K562 (cell line): ENCODE measurements at regions not wholly inside any gene's neighbourhood (a gene's known extent, or its start where the extent isn't known, plus 50 kb on each side); places are given as distances from the start of the nearest gene placed in this dataset.

ENCODE experiments used
- ATAC-seq: fragments of 200-7000 bp; cut with Tn5 transposase; 3 replicates; pipeline ENCODE4 v1.9.1; 2020; ENCODE audit warnings: moderate library complexity
- BruUV-seq: library from RNA; stranded (reverse); fragments of 400-500 nt; replicated peaks from 2 replicates; lab custom pipeline; 2021; lab: Mats Ljungman, UMichigan
- CTCF ChIA-PET: fragments of 300-600 bp; formaldehyde crosslinking; extraction: SDS; loops from one replicate; lab custom pipeline; 2021; ENCODE audit warnings: low intra/inter-chr PET ratio; lab: Yijun Ruan, JAX
- POLR2A ChIA-PET: fragments of 300-600, 350-650 bp; sonication (Branson Sonifier 250); formaldehyde crosslinking; extraction: SDS; loops from one replicate; lab custom pipeline; 2021; ENCODE audit warnings: antibody characterized with exemption, inconsistent platforms; lab: Yijun Ruan, JAX
- DNase-seq, 4 experiments: peaks; one replicate each; pipeline versions ENCODE4 v3.0.0 to v3.0.0-alpha.2; 2011 to 2018; ENCODE audit warnings: low spot score in 3 of 4, mixed read lengths in 3 of 4; ENCODE audit errors: extremely low read depth in 1 of 4
- FAIRE-seq: peaks from 2 replicates; lab custom pipeline; 2011; peaks lifted over from hg19 to GRCh38; lab: Jason Lieb, UNC
- H2AFZ ChIP-seq: 2 replicates; pipeline ENCODE4 v1.6.0; 2011; ENCODE audit warnings: low read depth, low read length, control low read depth, inconsistent platforms
- H3K27ac ChIP-seq: fragments of 200-600 bp; 3 replicates; pipeline ENCODE4 v1.8.0; 2011; ENCODE audit warnings: low read depth, mild to moderate bottlenecking, control low read depth, inconsistent platforms, low read length, moderate library complexity, mixed read lengths; ENCODE audit errors: extremely low read depth
- H3K27me3 ChIP-seq, 2 experiments: fragments of 300-600 bp in 1 of 2; 2 replicates in 1 of 2; 3 replicates in 1 of 2; pipeline versions ENCODE4 v1.6.0 to v1.8.0; 2011; ENCODE audit warnings: inconsistent platforms in 2 of 2, low read length in 2 of 2, mild to moderate bottlenecking in 1 of 2, mixed read lengths in 1 of 2, moderate library complexity in 1 of 2; ENCODE audit not compliant: control insufficient read depth in 2 of 2, insufficient read depth in 2 of 2
- H3K36me3 ChIP-seq: fragments of 300-600 bp; 3 replicates; pipeline ENCODE4 v1.8.0; 2011; ENCODE audit warnings: mild to moderate bottlenecking, low read length, inconsistent platforms; ENCODE audit not compliant: control insufficient read depth, insufficient read depth
- H3K4me1 ChIP-seq, 2 experiments: fragments of 200-600 bp in 1 of 2; replicated peaks in 1 of 2; 2 replicates in 1 of 2; 3 replicates in 1 of 2; pipeline versions ENCODE4 v1.5.1 to v1.8.0; 2011; ENCODE audit warnings: inconsistent platforms in 2 of 2, low read length in 2 of 2, mild to moderate bottlenecking in 1 of 2, mixed read lengths in 1 of 2, moderate library complexity in 1 of 2; ENCODE audit not compliant: control insufficient read depth in 2 of 2, insufficient read depth in 2 of 2
- H3K4me2 ChIP-seq: 2 replicates; pipeline ENCODE4 v1.6.1; 2011; ENCODE audit warnings: low read length, control low read depth, inconsistent platforms, mixed read lengths; ENCODE audit not compliant: insufficient read depth
- H3K4me3 ChIP-seq: fragments of 200-600 bp; sonication (generic), shearing (Covaris generic); 2 replicates; pipeline ENCODE4 v1.5.1; 2016; ENCODE audit warnings: control low read depth, inconsistent platforms
- H3K79me2 ChIP-seq: fragments of 200-600 bp; 3 replicates; pipeline ENCODE4 v1.8.0; 2011; ENCODE audit warnings: low read length, inconsistent platforms; ENCODE audit not compliant: control insufficient read depth, insufficient read depth
- H3K9ac ChIP-seq, 2 experiments: 2 replicates each; pipeline versions ENCODE4 v1.6.0 to v1.6.1; 2011; ENCODE audit warnings: low read depth in 2 of 2, low read length in 2 of 2, control low read depth in 1 of 2, inconsistent platforms in 1 of 2, mild to moderate bottlenecking in 1 of 2, mixed read lengths in 1 of 2; ENCODE audit not compliant: insufficient read depth in 1 of 2
- H3K9me1 ChIP-seq: one replicate; pipeline ENCODE4 v1.6.0; 2011; ENCODE audit warnings: inconsistent platforms, mild to moderate bottlenecking, low read length, moderate library complexity; ENCODE audit not compliant: control insufficient read depth, insufficient read depth
- H3K9me3 ChIP-seq: replicated peaks from 2 replicates; pipeline ENCODE4 v1.5.1; 2011; ENCODE audit warnings: low read depth, low read length, inconsistent platforms; ENCODE audit not compliant: control insufficient read depth, insufficient read depth
- H4K20me1 ChIP-seq: replicated peaks from 2 replicates; pipeline ENCODE4 v1.6.1; 2011; ENCODE audit warnings: low read length, inconsistent platforms, mixed read lengths; ENCODE audit not compliant: control insufficient read depth, insufficient read depth
- CBX8 ChIP-seq: fragments of 200-600 bp; sonication (generic); IDR thresholded peaks from 2 replicates; pipeline ENCODE4 v1.6.1; 2012; ENCODE audit warnings: borderline replicate concordance, mixed run types, low read depth, mild to moderate bottlenecking, moderate library complexity, mixed read lengths, low read length, control low read depth, inconsistent platforms; ENCODE audit not compliant: poor library complexity, severe bottlenecking; ENCODE audit errors: extremely low read depth
- ESRRA ChIP-seq: fragments of 450-650 bp; IDR thresholded peaks from 2 replicates; pipeline ENCODE4 v1.6.1; 2014; ENCODE audit warnings: low read depth, mild to moderate bottlenecking, moderate library complexity, borderline replicate concordance
- MTA2 ChIP-seq: fragments of 450-650 bp; IDR thresholded peaks from 2 replicates; pipeline ENCODE4 v1.6.1; 2016; ENCODE audit warnings: low read depth
- OTX1 ChIP-seq: fragments of 450-650 bp; formaldehyde crosslinking; IDR thresholded peaks from 2 replicates; pipeline ENCODE4 v1.4.0; 2022; ENCODE audit warnings: mild to moderate bottlenecking
- PURB ChIP-seq: sonication (generic); formaldehyde crosslinking; IDR thresholded peaks from 2 replicates; pipeline ENCODE4 v1.9.0; 2021; ENCODE audit warnings: low read depth, mild to moderate bottlenecking, missing genetic modification reagents
- SETDB1 ChIP-seq: IDR thresholded peaks from one replicate; pipeline ENCODE4 v1.6.1; 2012; ENCODE audit warnings: low read length, control low read depth, inconsistent platforms
- ZNF12 ChIP-seq: sonication (generic); formaldehyde crosslinking; IDR thresholded peaks from 2 replicates; pipeline ENCODE4 v1.4.0; 2020; ENCODE audit warnings: mild to moderate bottlenecking, missing genetic modification reagents
- ZNF780A ChIP-seq: fragments of 250-450 bp; sonication (Bioruptor Pico); IDR thresholded peaks from 2 replicates; pipeline ENCODE4 v1.5.0; 2021; ENCODE audit warnings: mild to moderate bottlenecking
- WGBS: fragments of 100-300 bp; shearing (Covaris generic); methylation state at CpG from one replicate; pipeline ENCODE4 v1.1.6; 2016; ENCODE audit warnings: low coverage, mixed read lengths; ENCODE audit not compliant: insufficient coverage; ENCODE audit errors: missing lambda C conversion rate; 5-methylcytosine and 5-hydroxymethylcytosine counted together
- in situ Hi-C: fragments of 300-500 bp; cut with MboI; formaldehyde crosslinking; loops from 4 replicates; pipeline ENCODE4 v1.15.0; 2018; ENCODE audit warnings: inconsistent platforms, mixed read lengths
- intact Hi-C: fragments of 100-400 bp; cut with micrococcal nuclease; formaldehyde crosslinking; loops from 2 replicates; pipeline ENCODE4 v1.14.2; 2022
- TF ChIP-seq, protein P1 (sequence below): fragments of 450-650 bp; IDR thresholded peaks from 2 replicates; pipeline ENCODE4 v1.6.1; 2016; ENCODE audit warnings: borderline replicate concordance
- TF ChIP-seq, protein P2 (sequence below): fragments of 250-450 bp; sonication (Bioruptor Pico); IDR thresholded peaks from 2 replicates; pipeline ENCODE4 v1.9.0; 2021; ENCODE audit warnings: mild to moderate bottlenecking
- TF ChIP-seq, protein P3 (sequence below), 2 experiments: fragments of 150-350 bp in 1 of 2; IDR thresholded peaks; 2 replicates each; pipeline ENCODE4 v1.6.1; 2012 to 2016; ENCODE audit warnings: low read depth in 2 of 2, low read length in 2 of 2, mild to moderate bottlenecking in 1 of 2, moderate library complexity in 1 of 2

DNA sequence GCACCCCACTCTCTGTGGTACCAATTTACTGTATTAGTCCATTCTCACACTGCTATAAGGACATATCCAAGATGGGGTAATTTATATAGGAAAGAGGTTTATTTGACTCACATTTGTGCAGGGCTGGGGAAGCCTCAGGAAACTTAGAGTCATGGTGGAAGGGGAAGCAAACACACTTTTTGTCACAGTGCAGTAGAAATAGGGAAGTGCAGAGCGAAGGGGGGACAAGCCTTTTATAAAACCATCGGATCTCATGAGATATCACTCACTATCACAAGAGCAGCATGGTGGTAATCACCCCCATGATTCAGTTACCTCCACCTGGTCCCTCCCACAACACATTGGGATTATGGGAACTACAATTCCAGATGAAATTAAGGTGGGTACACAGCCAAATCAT is 766.9 kb upstream of the PCDH10 start:
- Histone ChIP-seq H3K27ac (no peak overlapping the region), H4K20me1 (no peaks in the 10 kb centered on the region), H3K4me1 (no peaks in the 10 kb centered on the region), H3K9me1 (no peaks in the 10 kb centered on the region), H3K27me3 (no peaks in the 10 kb centered on the region), H3K4me2 (no peak overlapping the region), H3K4me3 (no peak overlapping the region), H3K9ac (no peak overlapping the region), H2AFZ (no peak overlapping the region), H3K36me3 (no peaks in the 10 kb centered on the region), H3K9me3 (no peaks in the 10 kb centered on the region), H3K79me2 (no peaks in the 10 kb centered on the region)
- no peak for ATAC-seq
- FAIRE-seq: no peak
- no peak for DNase-seq
- ChIA-PET CTCF (no interaction called here), POLR2A (no interaction called here)
- intact Hi-C loops (no loop called here), in situ Hi-C loops (no loop called here)
- BruUV-seq: no TSS peak
- no peak for TF ChIP-seq ZNF780A
- no peak for TF ChIP-seq ZNF12
- no peak for TF ChIP-seq PURB (CRISPR knock-in tag)
- TF ChIP-seq SETDB1: no peak
- TF ChIP-seq, protein P1, sequence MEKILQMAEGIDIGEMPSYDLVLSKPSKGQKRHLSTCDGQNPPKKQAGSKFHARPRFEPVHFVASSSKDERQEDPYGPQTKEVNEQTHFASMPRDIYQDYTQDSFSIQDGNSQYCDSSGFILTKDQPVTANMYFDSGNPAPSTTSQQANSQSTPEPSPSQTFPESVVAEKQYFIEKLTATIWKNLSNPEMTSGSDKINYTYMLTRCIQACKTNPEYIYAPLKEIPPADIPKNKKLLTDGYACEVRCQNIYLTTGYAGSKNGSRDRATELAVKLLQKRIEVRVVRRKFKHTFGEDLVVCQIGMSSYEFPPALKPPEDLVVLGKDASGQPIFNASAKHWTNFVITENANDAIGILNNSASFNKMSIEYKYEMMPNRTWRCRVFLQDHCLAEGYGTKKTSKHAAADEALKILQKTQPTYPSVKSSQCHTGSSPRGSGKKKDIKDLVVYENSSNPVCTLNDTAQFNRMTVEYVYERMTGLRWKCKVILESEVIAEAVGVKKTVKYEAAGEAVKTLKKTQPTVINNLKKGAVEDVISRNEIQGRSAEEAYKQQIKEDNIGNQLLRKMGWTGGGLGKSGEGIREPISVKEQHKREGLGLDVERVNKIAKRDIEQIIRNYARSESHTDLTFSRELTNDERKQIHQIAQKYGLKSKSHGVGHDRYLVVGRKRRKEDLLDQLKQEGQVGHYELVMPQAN: no peak
- TF ChIP-seq CBX8: no peak
- TF ChIP-seq MTA2: no peak
- TF ChIP-seq, protein P2, sequence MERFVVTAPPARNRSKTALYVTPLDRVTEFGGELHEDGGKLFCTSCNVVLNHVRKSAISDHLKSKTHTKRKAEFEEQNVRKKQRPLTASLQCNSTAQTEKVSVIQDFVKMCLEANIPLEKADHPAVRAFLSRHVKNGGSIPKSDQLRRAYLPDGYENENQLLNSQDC (CRISPR knock-in tag): no peak
- TF ChIP-seq, protein P3, sequence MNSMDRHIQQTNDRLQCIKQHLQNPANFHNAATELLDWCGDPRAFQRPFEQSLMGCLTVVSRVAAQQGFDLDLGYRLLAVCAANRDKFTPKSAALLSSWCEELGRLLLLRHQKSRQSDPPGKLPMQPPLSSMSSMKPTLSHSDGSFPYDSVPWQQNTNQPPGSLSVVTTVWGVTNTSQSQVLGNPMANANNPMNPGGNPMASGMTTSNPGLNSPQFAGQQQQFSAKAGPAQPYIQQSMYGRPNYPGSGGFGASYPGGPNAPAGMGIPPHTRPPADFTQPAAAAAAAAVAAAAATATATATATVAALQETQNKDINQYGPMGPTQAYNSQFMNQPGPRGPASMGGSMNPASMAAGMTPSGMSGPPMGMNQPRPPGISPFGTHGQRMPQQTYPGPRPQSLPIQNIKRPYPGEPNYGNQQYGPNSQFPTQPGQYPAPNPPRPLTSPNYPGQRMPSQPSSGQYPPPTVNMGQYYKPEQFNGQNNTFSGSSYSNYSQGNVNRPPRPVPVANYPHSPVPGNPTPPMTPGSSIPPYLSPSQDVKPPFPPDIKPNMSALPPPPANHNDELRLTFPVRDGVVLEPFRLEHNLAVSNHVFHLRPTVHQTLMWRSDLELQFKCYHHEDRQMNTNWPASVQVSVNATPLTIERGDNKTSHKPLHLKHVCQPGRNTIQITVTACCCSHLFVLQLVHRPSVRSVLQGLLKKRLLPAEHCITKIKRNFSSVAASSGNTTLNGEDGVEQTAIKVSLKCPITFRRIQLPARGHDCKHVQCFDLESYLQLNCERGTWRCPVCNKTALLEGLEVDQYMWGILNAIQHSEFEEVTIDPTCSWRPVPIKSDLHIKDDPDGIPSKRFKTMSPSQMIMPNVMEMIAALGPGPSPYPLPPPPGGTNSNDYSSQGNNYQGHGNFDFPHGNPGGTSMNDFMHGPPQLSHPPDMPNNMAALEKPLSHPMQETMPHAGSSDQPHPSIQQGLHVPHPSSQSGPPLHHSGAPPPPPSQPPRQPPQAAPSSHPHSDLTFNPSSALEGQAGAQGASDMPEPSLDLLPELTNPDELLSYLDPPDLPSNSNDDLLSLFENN (IDR thresholded peaks at IDR 0.05; ENCODE audit: low read depth in 2 of 2, low read length in 2 of 2): no peak
- no peak for TF ChIP-seq ESRRA
- no peak for TF ChIP-seq OTX1 (CRISPR knock-in tag)
- WGBS: 0% methylated on average over 2 of the region's 2 CpGs
